Retinal pigment epithelial cell (primary cell): ENCODE measurements at regions not wholly inside any gene's neighbourhood (a gene's known extent, or its start where the extent isn't known, plus 50 kb on each side); places are given as distances from the start of the nearest gene placed in this dataset.

Experiments
- DNase-seq: peaks from one replicate; pipeline ENCODE4 v3.0.0-alpha.2; 2010; ENCODE audit warnings: low read depth
- H3K4me3 ChIP-seq: 2 replicates; pipeline ENCODE4 v1.5.1; 2011; ENCODE audit warnings: mild to moderate bottlenecking, low read length, control low read depth, moderate library complexity
- CTCF ChIP-seq: conservative IDR thresholded peaks from 2 replicates; pipeline ENCODE4 v1.5.1; 2011; ENCODE audit warnings: low read depth, low read length, control low read depth, inconsistent platforms

GRCh38 chr14:104239861-104240301 is 101.5 kb downstream of the KIF26A start:
- DNase-seq = no peak
- H3K4me3 ChIP-seq = no peak overlapping the region
- TF ChIP-seq CTCF = no peak

GRCh38 chr14:104240434-104241157 is 102.2 kb downstream of the KIF26A start:
- no peak for DNase-seq
- H3K4me3 ChIP-seq = no peak overlapping the region
- TF ChIP-seq CTCF = no peak

- H3K4me3 ChIP-seq = no peak overlapping the region
- DNase-seq = no peak
- no peak for TF ChIP-seq CTCF
Observed at GRCh38 chr14:104243200-104243599, 104.8 kb downstream of the KIF26A start.

- no peak overlapping the region for H3K4me3 ChIP-seq
- no peak for TF ChIP-seq CTCF
- no peak for DNase-seq
Observed at GRCh38 chr14:104244221-104245011, 106.0 kb downstream of the KIF26A start.

- no peak overlapping the region for H3K4me3 ChIP-seq
- no peak for TF ChIP-seq CTCF
- no peak for DNase-seq
Observed at GRCh38 chr14:104245075-104245474, 106.7 kb downstream of the KIF26A start.

- no peak overlapping the region for H3K4me3 ChIP-seq
- no peak for DNase-seq
- TF ChIP-seq CTCF = no peak
Observed at GRCh38 chr14:104245723-104246122, 107.3 kb downstream of the KIF26A start.
